ENCODE measurements at regions not wholly inside any gene's neighbourhood (a gene's known extent, or its start where the extent isn't known, plus 50 kb on each side); places are given as distances from the start of the nearest gene placed in this dataset.

- TF ChIP-seq CTCF (IDR thresholded peaks at IDR 0.05) (no peak), POLR2A (IDR thresholded peaks at IDR 0.05) (no peak)
Observed at GRCh38 chr20:58596244-58596643, 54.8 kb upstream of the STX16 start.
